AG08396 (cell line): ENCODE measurements at regions not wholly inside any gene's neighbourhood (a gene's known extent, or its start where the extent isn't known, plus 50 kb on each side); places are given as distances from the start of the nearest gene placed in this dataset.
A peak's percentile ranks its signal among the peaks of the same experiment; 100 is the strongest.

ENCODE experiments used
- DNase-seq: peaks from one replicate; pipeline ENCODE4 v3.0.0; 2012; ENCODE audit warnings: low spot score, mixed read lengths

DNA sequence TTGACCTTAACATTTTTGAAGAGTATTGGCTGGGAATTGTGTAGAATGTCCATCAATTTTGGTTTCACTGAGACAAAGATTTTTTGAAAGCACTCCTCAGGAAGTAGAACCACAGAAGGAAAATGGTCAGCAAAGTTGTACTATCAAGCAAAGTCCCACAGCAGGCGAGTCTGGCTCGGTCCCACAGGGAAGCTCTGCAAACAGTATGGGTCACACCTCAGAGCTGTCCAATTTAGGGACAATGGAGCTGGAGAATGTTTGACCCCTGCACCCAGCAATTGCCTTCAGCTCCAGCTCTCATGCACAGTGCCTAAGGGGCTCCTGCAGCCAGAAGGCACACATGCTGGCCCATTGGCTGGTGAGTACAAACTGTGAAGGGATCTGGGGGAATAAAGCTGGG lies 147.0 kb downstream of the MAFB start:
- no peak for DNase-seq

- DNase-seq: no peak
These were observed 148.9 kb downstream of the MAFB start for GRCh38 chr20:40540166-40540565.

- DNase-seq: no peak
These were observed 150.9 kb downstream of the MAFB start for GRCh38 chr20:40538131-40538530.

GRCh38 chr20:40536808-40537207 lies 152.2 kb downstream of the MAFB start:
- no peak for DNase-seq

- DNase-seq: no peak
These were observed 153.2 kb downstream of the MAFB start for GRCh38 chr20:40535816-40536215.

- DNase-seq: no peak
These were observed 156.9 kb downstream of the MAFB start for GRCh38 chr20:40532103-40532502.

GRCh38 chr20:40525351-40525750 lies 163.7 kb downstream of the MAFB start:
- no peak for DNase-seq

- DNase-seq: no peak
These were observed 165.0 kb downstream of the MAFB start for GRCh38 chr20:40524071-40524470.

DNA sequence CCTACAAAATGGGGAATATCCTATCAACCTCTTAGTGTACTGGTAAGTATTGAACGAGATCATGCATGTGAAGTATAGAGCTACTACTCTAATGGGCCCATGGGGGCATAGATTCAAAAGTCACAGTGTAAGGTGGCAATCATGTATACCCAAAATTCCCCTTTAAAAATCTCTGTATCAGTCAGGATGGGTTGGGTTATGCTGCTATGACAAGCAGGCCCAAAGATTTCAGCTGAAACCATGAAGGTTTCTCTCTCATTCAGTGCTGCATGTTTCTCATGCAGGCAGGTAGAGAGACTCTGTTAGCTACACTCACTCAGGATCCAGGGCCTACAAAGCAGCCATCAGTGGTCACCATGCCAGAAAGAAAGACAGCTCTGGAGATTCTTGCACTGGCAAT lies 166.6 kb downstream of the MAFB start:
- DNase-seq: no peak

GRCh38 chr20:40521962-40522361 lies 167.1 kb downstream of the MAFB start:
- DNase-seq: no peak

DNA sequence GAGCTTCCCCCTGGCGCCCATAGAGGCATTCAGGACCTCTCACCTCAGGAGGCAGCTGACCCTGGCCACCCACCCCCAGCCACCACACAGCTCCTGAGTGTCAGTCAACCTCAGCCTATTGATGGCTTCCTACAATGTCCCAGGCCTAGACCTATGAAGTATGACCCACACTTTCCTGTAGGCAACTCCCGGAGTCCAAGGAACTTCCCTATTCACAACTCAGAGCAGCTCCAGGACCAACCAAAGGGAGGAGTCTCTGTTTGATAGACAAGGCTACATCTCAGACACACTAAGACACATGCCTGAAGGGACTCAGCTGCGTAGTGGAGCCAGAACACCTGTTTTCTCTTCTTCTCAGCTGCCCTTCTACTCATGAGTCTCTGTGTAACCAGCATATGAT lies 169.1 kb downstream of the MAFB start:
- no peak for DNase-seq

DNA sequence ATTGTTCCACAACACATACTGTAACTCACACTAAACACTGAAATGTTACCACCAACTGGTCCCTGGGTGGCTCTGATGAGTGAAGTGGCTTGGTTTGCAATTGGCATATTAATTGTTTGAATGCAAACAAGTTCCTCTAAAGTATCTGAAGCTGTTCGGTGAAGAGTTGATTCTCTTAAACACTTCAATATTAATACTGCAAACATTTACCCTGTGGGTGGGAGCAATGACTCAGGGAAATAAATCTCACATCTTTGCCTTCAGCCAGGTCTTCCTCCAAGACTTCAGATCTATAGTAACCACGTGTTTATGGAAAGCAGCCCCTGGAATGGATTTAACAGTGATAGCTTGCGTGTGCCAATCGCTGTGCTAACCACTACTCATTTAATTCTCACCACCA lies 176.0 kb downstream of the MAFB start:
- no peak for DNase-seq

DNA sequence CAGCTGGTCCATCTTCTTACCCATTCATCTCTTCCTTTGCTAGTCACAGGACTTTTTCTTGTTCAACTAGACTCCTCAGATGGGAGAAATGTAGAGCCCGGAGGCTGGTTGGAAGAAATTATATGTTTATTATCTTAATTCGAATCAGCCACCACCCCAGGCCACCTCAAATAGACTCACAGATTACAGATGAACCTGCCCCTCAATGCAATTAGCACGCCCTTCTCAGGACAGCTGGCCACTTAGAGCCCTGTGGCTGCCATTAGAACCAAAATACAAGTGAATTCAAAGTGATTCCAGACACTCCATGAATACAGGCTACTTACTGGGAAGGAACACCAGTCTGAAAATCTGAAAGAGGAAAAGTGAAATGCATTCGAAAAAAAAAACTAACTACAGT lies 176.4 kb downstream of the MAFB start:
- DNase-seq: no peak

GRCh38 chr20:40511478-40511877 lies 177.6 kb downstream of the MAFB start:
- DNase-seq: no peak

GRCh38 chr20:40510622-40511021 lies 178.4 kb downstream of the MAFB start:
- DNase-seq: no peak

DNA sequence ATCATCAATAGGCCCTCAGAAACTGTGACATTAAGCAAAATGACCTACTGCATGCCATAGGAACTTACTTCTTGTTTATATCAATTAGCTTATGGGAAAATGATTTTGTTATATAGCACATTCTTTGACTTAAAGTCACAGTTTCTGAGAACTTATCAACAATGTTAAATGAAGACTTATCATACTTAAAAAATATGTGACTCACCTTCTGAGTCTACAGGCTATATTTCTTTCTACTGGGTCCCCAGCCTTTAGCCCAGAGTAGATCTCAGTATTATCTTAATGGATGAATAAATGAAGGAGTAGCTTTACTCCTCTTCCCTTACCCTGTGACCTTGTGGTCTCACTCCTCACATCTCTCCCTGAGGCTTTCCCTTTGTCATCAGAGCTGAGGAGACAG lies 180.2 kb downstream of the MAFB start:
- no peak for DNase-seq

GRCh38 chr20:40506537-40506939 lies 182.5 kb downstream of the MAFB start:
- peak; percentile 80 for DNase-seq

GRCh38 chr20:40503119-40503518 lies 185.9 kb downstream of the MAFB start:
- DNase-seq: no peak

GRCh38 chr20:40502576-40502975 lies 186.5 kb downstream of the MAFB start:
- no peak for DNase-seq

DNA sequence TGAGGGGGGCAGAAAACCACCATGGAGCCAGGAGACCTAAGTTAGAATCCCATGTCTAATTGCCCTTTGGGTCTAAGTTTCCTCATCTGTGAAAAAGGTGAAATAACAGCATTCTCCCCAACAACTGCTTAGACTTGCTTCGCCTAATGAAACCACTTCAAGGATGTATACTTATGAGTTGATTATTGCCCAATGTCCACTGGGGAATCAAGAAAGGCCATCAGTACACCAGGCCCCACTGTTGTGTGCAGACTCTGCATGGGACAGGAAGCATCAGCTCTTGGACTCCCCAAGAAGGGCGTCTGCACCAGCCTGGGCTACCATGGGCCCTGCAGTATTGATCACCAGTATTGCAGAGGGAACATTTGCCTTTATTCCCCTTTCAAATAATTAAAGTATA lies 189.6 kb downstream of the MAFB start:
- DNase-seq: no peak

DNA sequence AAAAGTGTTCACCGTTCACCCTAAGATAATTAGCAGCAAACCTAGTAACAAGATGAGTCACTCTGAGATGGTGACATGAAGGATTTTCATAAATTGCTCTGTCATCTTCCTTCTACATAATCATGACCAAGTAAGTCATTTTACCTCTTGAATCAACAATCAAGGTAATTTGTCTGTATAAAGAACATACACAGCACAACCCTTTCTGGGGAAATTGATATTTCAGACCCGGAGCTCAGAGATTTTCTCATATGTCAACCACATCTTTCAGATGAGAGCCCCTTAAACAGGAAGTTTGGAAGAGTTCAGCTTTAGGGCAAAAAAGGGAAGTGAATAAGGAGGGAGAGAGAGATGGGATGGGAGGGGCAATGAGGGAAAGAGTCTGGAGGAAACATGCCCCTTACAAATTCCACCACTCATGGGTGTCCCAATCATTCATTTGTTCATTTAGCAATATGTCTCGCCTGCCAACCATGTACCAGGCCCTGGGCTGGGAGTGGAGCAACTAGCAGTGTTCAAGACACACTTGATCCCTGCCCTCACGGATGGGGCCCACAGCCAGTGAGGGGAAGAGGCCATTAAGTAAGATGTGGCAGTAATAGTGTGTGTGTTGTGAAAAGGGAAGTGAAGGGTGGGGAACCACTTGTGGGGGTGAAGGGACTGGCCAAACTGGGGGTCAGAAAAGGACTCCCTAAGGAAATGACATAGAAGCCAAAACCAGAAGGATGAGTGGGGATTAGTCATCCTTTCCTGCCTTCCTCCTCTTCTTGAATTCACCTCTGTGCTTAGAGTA lies 190.9 kb downstream of the MAFB start:
- no peak for DNase-seq

GRCh38 chr20:40495956-40496355 lies 193.1 kb downstream of the MAFB start:
- no peak for DNase-seq

- DNase-seq: no peak
These were observed 194.8 kb downstream of the MAFB start for GRCh38 chr20:40494248-40494647.

DNA sequence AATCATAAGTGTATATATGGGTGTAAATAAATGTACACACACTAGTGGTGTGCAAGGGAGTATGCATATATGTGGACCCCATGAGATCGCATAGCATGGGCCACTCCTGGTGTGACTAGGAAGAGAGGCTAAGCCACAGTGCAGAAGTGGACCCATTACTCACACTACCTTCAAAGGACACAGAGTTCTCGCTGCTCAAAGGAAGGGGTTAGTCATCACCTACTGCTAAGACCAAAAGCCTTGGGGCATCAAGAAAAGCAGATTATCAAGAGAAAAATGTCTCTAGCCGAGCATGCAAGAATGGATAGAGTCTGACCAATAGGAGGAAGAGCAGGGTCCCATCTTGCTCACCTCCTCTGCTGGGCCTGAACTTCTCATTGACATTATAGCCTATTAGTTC lies 195.5 kb downstream of the MAFB start:
- no peak for DNase-seq
